Lower lobe of right lung (tissue), 2 donors: ENCODE measurements at regions not wholly inside any gene's neighbourhood (a gene's known extent, or its start where the extent isn't known, plus 50 kb on each side); places are given as distances from the start of the nearest gene placed in this dataset.

Source experiments
- ATAC-seq, 2 donors: fragments of 200-7000 bp; cut with Tn5 transposase; one replicate each; pipeline ENCODE4 v1.9.1; 2020 to 2022; ENCODE audit warnings: mild to moderate bottlenecking in 2 of 2, moderate library complexity in 2 of 2
- DNase-seq: peaks from one replicate; pipeline ENCODE4 v3.0.0-alpha.2; 2020
- H3K27ac ChIP-seq: fragments of 200-600 bp; one replicate; pipeline ENCODE4 v1.8.0; 2022
- H3K27me3 ChIP-seq: fragments of 200-600 bp; one replicate; pipeline ENCODE4 v1.8.0; 2022; ENCODE audit warnings: low read depth
- H3K36me3 ChIP-seq: fragments of 200-600 bp; one replicate; pipeline ENCODE4 v1.8.0; 2022; ENCODE audit warnings: mild to moderate bottlenecking
- H3K4me1 ChIP-seq: fragments of 200-600 bp; one replicate; pipeline ENCODE4 v1.8.0; 2022
- H3K4me3 ChIP-seq: fragments of 200-600 bp; one replicate; pipeline ENCODE4 v1.8.0; 2022; ENCODE audit warnings: mild to moderate bottlenecking
- H3K9me3 ChIP-seq: fragments of 200-600 bp; one replicate; pipeline ENCODE4 v1.8.0; 2022
- CTCF ChIP-seq: fragments of 200-600 bp; IDR thresholded peaks from one replicate; pipeline ENCODE4 v1.8.0; 2022; ENCODE audit warnings: antibody characterized with exemption, mild to moderate bottlenecking
- intact Hi-C: fragments of 100-400 bp; cut with DNase I; formaldehyde crosslinking; loops from one replicate; pipeline ENCODE4 v1.11.0; 2022
- donor health status: DM: no; HTN: yes; CAD: no; lungs with severe emphysema.

DNA sequence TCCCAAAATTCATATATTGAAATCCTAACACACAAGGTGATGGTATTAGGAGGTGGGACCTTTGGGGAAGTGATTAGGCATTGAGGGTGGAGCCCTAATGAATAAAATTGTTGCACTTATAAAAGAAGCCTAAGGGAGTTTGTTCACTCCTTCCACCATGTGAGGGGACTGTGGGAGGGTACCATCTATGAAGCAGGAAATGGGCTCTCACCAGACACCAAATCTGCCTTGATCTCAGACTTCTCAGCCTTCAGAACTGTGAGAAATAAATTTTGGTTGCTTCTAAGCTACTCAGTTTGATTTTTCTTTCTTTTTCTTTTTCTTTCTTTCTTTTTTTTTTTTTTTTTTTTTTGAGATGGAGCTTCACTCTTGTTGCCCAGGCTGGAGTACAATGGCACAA is 116.2 kb upstream of the GPC3 start:
- no peak for TF ChIP-seq CTCF
- DNase-seq: no peak
- no peak overlapping the region for H3K27ac ChIP-seq
- no peaks in the 10 kb centered on the region for H3K27me3 ChIP-seq
- H3K9me3 ChIP-seq: no peaks in the 10 kb centered on the region
- no peak overlapping the region for H3K4me3 ChIP-seq
- H3K36me3 ChIP-seq: no peaks in the 10 kb centered on the region
- intact Hi-C loops: no loop called here
- no peak for ATAC-seq
- H3K4me1 ChIP-seq: no peaks in the 10 kb centered on the region

DNA sequence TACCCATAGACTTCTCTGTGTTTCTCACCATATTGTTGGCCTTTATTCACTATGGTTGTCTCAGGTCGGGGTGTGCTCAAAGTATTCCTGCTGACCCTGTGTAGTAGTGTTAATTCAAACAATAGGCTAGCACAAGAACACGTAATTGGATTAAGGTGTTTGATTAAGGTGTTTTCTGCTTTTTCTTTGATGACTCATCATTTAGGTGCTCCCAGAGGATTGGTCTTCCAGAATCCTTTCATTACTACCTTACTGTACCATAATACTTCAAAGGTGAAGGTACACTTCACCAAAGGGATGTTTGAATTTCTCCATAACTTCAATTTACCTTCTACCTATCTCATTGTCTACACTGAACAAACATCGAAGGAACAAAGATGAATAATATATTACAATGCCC is 121.7 kb upstream of the CCDC160 start:
- H3K27ac ChIP-seq: no peak overlapping the region
- no peak overlapping the region for H3K4me3 ChIP-seq
- no peak for ATAC-seq

GRCh38 chrX:134137341-134137740 is 99.6 kb upstream of the CCDC160 start:
- no peaks in the 10 kb centered on the region for H3K27me3 ChIP-seq

More for the DNA sequence above, 121.7 kb upstream of the CCDC160 start:
- Histone ChIP-seq H3K36me3 (no peaks in the 10 kb centered on the region), H3K4me1 (no peaks in the 10 kb centered on the region), H3K9me3 (no peaks in the 10 kb centered on the region), H3K27me3 (no peaks in the 10 kb centered on the region)
- TF ChIP-seq CTCF: no peak
- intact Hi-C loops: no loop called here
- DNase-seq: no peak

GRCh38 chrX:134139090-134139489 is 97.9 kb upstream of the CCDC160 start:
- DNase-seq (no peak), ATAC-seq (no peak)
- Histone ChIP-seq H3K27me3 (no peaks in the 10 kb centered on the region), H3K36me3 (no peaks in the 10 kb centered on the region), H3K9me3 (no peaks in the 10 kb centered on the region), H3K27ac (no peak overlapping the region), H3K4me1 (no peaks in the 10 kb centered on the region), H3K4me3 (no peak overlapping the region)
- intact Hi-C loops: no loop called here
- TF ChIP-seq CTCF: no peak

More at GRCh38 chrX:134137341-134137740, 99.6 kb upstream of the CCDC160 start:
- TF ChIP-seq CTCF: no peak
- ATAC-seq (no peak), DNase-seq (no peak)
- Histone ChIP-seq H3K36me3 (no peaks in the 10 kb centered on the region), H3K4me1 (no peaks in the 10 kb centered on the region), H3K27ac (no peak overlapping the region), H3K9me3 (no peaks in the 10 kb centered on the region), H3K4me3 (no peak overlapping the region)
- intact Hi-C loops: no loop called here

DNA sequence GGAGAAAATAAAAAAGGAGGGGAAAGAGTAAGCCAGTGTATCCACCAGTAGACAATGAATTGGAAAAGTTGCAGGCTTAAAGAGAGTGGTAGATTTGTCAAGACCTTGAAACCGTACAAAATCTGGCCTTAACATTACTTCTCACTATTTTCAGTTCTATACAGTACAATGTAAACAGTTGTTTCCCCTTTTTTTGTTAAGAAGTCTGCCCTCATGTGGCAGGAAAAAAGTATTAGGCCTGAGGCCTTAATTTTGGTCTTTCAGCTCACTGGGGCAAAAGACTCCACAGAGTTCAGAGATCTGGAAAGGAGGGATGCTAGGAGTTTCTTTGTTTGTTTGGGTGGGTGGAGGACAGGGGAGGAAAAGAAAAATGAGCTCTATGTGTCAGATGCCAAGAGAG is 92.8 kb upstream of the CCDC160 start:
- Histone ChIP-seq H3K36me3 (no peaks in the 10 kb centered on the region), H3K27ac (no peak overlapping the region), H3K9me3 (no peaks in the 10 kb centered on the region), H3K4me3 (no peak overlapping the region), H3K4me1 (no peaks in the 10 kb centered on the region), H3K27me3 (no peaks in the 10 kb centered on the region)
- intact Hi-C loops: no loop called here
- TF ChIP-seq CTCF: peak; percentile 12
- DNase-seq: no peak
- ATAC-seq: no peak

GRCh38 chrX:134146493-134146892 is 90.5 kb upstream of the CCDC160 start:
- no peaks in the 10 kb centered on the region for H3K36me3 ChIP-seq
- H3K27me3 ChIP-seq: no peaks in the 10 kb centered on the region
- H3K27ac ChIP-seq: no peak overlapping the region
- H3K9me3 ChIP-seq: no peaks in the 10 kb centered on the region
- DNase-seq (no peak), ATAC-seq (no peak)
- no peak for TF ChIP-seq CTCF
- no peak overlapping the region for H3K4me3 ChIP-seq
- no peaks in the 10 kb centered on the region for H3K4me1 ChIP-seq
- intact Hi-C loops: no loop called here
